ELF-1 (cell line): ENCODE measurements at regions not wholly inside any gene's neighbourhood (a gene's known extent, or its start where the extent isn't known, plus 50 kb on each side); places are given as distances from the start of the nearest gene placed in this dataset.
"Not testable (repeated sequence)": the region's sequence is repeated elsewhere in the genome, so short reads cannot be mapped to it uniquely, and the experiment has no call there.

ENCODE experiments used
- DNase-seq: peaks from one replicate; pipeline ENCODE4 v3.0.0-alpha.2; 2016; ENCODE audit warnings: low read depth, low spot score

DNA sequence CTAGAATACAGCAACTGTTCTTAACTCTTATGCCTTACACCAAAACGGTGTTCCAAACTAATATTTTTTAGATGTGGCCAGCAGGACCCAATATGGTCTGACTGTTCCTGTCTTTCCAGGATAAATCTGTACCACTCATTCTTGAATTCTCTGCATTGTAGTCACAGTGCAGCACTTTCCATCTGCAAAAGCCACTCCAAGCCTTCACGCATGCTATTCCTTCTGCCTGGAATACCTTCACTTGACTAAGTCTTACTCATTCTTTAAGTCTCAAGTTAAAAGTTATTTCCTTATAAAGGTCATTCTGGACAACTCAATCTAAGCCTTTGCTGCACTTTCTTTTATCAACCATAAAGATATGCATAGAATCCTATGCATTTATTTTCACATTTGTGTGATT lies 1194.5 kb downstream of the PLA2G4A start:
- no peak for DNase-seq

DNA sequence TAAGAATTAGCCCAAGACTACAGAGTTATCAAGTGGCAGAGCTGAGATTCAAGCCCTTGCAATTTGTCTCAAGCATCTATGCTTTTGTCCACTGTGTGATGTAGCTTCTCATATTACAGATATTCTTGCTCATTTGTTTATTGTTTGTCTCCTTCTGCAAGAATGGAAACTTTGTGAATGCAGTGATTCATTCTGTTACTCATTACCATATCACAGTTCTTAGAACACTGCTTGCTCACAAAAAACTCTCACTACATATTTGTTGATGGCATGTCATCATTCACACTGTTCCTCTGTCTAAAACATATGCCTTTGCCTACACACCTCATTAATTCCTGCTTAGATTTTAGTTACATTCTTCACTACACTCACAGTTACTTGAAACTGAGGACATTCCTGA lies 1198.9 kb downstream of the PLA2G4A start:
- DNase-seq, result no peak

DNA sequence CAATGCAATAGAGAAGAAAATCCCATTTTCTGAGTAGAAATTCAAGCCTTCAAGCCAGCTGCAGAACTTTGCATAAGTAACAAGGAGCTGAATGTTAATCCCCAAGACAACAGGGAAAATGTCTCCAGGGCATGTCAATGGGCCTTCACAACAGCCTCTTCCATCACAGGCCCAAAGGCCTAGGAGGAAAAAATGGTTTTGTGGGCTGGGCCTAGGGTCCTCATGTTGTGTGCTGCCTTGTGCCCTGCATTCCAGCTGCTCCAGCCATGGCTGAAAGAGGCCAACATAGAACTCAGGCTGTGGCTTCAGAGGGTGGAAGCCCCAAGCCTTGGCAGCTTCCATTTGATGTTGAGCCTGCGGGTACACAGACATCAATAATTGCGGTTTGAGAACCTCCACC lies 1208.8 kb downstream of the PLA2G4A start:
- not testable (repeated sequence) for DNase-seq

DNA sequence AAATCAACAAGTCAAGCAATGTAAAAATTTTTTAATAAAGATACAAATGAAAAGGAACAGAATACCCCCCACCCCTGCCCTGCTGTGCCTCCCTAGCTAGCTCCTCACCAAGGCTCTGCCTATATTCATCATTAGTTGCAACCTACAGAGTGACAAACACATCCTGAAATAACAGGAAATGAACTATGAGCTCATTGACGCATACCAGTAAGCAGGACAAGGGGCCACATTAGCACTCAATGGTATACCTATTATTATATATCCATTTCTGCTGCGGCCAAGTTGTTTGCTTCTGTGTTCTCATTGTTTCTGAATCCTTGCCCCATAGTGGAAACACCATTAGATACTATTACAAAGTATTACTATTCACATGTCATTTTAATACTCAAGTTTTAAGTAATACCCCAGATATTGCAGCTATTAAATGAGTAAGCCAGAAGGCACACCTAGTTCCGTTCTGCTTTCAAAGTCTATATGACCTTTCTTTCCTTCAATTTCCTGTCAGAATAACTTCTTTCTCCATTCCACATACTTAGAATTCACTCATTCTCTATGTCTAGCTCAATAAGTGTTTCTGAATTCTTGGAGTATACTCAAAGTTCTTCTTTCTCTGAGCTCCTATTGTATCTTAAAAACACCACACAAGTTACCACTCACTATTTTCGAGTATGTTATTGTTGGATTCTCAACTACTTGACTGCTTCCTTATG lies 1214.9 kb downstream of the PLA2G4A start:
- DNase-seq, result no peak

DNA sequence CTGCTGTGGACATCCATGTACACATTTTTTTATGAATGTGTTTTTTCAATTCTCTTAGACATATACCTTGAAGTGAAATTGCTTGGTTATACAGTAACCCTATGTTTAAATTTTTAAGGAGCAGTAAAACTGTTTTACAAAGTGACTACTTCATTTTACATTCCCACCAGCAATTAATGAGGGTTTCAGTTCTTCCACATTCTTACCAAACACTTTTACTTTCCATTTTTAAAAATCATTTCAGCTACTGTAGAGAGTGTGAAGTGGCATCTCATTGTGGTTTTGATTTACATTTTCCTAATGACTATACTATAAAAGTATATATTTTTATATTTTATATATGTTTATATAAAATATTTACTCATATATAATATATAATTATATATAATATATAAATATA lies 1221.5 kb downstream of the PLA2G4A start:
- no peak for DNase-seq

DNA sequence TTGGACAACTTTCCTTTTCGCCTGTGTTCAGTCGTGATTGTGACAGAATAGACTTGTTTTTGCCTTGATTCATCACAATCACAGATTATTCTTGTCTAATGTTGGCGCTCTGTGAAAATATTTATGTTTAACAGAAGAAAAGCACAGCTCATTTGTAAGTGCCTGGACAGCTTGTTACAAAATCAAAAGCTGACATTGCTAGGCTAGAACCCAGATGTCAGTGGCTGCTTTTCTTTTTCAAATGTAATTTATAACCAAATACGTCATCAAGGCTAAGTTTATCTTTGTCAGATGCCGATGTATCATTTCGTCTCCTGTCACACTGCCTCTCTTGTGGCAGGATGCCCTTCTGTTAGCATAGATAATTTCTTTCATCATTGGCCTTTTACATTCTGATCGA lies 1227.3 kb downstream of the PLA2G4A start:
- no peak for DNase-seq

DNA sequence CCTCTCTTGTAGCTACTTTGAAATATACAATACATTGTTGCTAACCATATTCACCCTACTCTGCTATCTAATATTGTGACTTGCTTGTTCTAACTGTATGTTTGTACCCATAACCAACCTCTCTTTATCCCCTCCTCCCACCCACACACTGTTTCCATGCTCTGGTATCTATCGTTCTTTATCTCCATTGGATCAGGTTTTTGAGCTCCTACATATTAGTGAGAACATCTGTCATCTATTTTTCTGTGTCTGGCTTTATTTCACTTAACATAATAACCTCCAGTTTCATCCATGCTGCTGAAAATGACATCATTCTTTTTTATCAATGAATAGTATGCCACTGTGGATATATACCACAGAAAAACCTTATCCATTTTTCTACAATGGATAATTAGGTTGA lies 1230.1 kb downstream of the PLA2G4A start:
- no peak for DNase-seq

DNA sequence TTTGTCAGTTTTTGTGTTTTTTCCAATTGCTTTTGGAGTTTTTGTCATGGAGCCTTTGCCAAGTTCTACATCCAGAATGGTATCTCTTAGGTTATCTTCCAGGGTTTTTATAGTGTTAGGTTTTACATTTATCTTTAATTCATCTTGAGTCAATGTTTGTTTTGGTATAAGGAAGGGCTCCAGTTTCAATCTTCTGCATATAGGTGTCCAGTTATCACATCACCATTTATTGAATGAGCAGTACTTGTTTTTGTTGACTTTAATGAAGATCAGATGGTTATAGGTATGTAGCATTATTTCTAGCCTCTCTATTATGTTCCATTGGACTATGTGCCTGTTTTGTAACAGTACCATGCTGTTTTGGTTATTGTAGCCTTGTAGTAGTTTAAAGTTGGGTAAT lies 1233.1 kb downstream of the PLA2G4A start:
- no peak for DNase-seq

DNA sequence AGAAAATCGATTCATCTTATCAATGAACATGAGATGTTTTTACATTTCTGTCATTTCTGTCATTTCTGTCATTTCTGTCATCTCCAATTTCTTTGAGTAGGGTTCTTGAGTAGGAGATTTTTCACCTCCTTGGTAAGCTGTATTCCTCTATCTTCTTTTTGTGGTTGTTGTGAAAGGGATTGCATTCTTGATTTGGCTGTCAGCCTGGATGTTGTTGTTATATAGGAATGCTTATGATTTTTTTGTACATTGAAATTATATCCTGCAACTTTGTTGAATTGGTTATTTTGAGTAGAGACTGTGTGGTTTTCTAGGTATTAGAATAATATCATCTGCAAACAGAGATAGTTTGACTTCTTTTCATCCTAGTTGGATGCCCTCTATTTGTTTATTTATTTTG lies 1233.7 kb downstream of the PLA2G4A start:
- no peak for DNase-seq

DNA sequence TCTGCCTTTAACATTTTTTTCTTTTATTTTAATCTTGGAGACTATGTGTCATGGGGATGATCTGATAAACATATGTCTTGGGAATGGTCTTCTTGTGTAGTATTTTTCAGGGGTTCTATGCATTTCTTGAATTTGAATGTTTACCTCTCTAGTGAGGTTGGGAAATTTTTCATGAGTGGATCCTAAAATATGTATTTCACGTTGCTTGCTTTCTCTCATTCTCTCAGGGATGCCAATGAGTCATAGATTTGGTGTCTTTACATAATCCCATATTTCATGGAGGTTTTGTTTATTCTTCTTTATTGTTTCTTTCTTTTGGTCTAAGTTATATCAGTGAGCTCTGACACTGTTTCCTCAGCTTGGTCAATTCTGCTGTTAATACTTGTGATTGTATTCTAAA lies 1237.2 kb downstream of the PLA2G4A start:
- DNase-seq, result no peak

DNA sequence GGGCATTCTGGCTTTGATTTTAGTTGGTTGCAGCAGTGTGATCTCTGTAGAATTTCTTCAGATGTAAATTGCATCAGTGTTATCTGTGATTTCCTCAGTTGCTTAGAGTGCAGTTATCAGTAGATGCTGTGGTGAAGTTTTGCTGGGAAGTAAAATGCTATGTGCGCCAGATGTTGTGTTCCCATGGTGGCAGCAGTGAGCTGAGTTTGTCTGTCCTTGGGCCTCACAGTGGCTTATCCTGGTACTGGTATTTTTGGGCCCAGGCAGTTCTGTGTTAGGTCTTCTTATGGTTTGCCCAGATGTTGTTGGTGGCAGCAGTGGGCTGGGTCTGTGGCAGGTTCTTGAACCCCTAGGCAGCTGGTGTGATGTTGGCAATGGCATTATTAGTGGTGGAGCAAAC lies 1242.1 kb downstream of the PLA2G4A start:
- peak; percentile 14 for DNase-seq

DNA sequence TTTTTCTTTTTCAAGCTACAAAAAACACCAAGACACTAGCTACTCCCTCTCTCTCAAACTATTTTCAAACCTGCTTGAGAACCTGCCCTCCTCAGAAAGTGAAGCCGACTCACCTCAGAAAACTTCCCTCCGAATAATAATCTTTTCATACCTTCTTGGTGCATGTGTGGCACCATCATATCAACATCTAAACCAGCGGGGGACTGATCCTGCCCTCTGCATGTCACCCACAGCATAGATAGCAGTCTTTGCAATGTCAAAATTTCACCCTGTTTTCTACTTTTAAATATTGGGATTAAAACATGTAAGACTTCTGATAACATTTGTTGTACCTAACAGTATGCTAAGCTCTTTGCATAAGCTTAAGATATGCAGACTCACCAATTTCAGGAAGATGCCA lies 1260.3 kb downstream of the PLA2G4A start:
- no peak for DNase-seq

DNA sequence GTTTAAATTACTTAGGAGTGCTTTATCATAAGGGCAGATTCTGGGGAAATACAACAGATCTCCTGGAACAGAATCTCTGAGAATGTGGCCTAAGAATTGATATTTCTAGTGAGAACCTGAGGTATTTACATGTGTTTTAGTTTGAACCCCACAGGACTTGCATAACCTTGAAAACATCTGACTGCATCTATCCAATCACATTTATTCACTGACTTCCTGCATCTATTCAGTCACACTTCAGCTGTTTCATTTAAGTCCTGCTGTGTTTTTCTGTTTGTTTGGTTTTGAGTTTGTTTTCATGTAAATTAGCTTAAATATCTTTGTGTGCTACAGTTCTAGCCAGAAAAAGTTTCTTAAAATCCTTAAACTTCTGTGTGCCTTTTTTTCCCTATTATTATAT lies 1260.7 kb downstream of the PLA2G4A start:
- DNase-seq, result no peak

DNA sequence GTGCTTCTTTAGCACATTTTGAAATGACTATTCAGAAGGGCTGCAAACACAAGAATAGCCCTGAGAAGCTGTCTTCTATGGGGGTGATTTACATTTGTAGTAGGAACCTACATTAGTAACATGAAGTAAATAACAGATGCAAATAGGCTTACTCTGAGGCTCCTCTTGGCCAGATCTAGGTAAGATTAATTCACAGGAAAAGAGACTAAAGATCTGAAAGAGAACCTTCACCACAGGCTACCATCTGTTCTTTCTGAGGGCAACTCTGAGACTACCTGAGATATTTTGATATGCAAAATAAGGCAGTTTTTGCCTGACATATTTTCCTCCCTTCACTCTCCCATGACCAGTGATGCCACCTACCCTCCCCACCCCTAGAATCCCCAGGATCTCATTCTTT lies 1267.8 kb downstream of the PLA2G4A start:
- no peak for DNase-seq

DNA sequence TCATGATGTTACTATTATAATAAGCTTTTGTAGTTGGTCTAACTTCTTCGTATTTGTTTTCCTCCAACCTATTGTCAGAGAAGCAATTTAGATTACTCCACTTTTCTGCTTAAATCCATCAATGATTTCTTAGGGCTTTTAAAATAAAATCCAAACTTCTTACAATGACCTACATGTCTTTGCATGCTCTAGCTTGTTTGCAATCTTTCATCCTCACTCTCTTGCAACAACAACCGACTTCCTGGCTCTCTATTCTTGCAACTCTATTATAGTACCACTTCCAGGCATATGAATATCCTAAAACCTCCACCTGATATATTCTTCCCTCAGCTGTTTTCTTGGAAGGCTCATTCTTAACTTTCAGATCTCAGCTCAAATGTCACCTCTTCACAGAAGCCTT lies 1288.7 kb downstream of the PLA2G4A start:
- no peak for DNase-seq

DNA sequence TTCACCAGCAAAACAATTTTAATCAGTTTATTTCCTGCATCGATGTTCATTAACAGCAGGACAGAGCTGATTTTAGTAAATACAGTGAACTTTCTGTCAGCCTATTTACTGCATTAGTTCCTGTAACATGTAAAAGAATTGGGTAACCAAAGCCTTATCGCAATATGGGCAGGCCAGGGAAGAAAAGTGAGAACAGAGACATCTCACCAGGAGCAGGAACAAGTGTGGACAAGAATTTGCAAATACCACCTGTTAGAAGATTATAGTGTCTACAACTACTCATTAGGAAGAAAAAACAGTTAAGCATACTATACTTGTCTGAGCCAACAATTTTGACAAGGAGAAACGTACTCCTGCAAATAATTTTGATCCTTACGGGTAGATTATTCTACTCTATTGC lies 1293.9 kb downstream of the PLA2G4A start:
- no peak for DNase-seq

DNA sequence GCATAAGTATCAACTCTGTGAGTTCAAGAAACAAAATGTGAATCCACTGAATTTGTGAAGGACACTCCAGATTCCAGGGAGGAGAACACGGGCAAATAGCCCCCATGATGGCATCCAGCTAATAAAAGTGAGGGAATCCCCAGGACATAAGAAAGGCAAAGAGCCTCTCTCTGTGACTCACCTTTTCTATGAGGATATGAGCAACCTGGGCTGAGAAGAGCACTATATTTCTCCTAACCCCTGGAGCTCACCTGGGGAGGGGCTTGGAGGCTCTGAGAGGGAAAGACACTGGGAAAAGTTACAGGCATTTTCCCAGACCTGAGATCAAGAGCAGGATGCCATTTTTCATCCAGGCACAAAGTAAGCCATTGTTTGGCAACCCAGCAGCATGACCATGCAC lies 1298.8 kb downstream of the PLA2G4A start:
- DNase-seq, result no peak

DNA sequence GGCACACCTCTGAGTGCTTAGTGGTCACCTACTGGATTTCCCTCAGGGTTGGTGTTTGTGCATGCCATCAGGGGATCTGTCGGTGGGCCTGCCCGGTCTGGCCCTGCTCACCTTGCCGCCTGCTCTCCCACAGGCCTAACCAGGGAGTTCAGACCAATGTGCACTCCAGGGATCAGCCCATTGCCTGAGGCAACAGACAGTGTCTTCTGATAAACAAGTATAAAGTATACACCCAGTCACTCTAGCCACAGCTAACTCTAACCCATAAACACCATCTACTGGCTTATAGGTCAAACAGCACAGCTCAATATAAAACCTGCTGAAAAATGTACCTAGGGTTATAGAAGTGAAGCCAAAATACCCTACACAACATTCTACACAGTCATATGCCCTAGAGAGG lies 1300.0 kb downstream of the PLA2G4A start:
- DNase-seq, result peak; percentile 24

DNA sequence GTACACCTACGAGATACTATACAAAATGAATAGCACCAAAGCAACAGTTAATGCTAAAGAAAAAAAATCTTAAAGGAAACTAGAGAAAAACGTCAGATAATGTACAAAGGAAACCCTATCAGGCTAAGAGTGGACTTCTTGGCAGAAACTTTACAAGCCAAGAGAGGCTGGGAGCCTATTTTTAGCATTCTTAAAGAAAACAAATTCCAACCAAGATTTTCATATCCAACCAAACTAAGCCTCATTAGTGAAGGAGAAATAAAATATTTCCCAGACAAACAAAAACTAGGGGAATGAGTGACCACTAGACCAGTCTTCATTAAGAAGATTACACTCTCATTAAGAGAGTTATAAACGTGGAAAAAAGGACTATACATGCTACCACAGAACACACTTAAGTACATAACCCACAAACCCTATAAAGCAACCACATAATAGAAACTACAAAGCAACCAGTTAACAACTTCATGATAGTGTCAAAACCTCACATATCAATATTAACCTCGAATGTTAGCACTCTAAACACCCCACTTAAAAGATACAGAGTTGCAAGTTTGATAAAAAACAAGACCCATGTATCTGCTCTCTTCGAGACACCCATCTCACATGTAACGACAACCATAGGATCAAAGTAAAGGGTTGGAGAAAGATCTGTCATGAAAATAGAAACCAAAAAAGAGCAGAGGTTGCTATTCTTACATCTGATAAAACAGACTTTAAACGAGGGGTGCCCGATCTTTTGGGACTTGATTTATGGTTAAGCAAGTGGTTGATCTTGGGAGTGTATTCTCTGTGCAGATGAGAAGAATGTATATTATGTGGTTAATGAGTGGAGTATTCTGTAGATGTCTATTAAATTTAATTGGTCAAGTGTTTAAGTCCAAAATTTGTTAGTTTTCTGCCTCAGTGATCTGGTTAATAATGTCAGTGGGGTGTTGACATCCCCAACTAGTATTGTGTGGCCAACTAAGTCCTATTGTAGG lies 1301.4 kb downstream of the PLA2G4A start:
- no peak for DNase-seq

DNA sequence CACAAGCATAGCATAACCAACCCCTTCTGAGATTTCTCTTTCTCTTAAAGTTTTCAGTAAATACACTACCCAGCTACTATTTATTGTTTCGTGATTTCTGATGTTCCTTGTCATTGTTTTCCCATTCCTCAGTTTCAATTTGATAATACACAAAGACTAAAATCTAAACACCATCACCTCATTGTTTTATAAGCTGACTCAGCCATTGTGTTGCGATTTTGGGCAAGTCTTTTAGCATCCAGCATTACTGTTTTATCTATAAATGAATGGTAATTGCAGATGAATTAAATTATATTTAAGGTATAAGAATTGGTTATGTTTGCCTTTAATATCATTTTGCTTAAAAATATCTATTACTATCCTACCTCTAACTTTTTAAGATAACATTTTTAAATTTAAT lies 1308.5 kb downstream of the PLA2G4A start:
- no peak for DNase-seq

DNA sequence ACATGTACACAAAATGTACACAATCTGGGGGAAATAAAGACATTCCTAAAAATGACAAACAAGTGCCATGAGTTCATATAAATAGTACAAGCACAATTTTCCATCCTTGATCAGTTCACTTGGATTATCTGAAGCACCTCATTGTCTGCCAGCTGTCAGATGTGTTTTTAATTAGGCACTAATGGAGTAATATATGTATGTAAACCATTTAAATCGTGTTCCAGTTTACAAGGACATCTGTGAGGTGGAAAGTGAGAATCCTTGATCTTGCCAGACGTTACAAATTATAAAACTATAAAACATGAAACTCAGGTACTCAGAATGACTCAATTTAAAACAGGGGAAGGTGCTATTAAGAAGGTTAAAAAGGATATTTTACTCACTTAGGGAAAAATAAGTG lies 1312.2 kb downstream of the PLA2G4A start:
- no peak for DNase-seq

DNA sequence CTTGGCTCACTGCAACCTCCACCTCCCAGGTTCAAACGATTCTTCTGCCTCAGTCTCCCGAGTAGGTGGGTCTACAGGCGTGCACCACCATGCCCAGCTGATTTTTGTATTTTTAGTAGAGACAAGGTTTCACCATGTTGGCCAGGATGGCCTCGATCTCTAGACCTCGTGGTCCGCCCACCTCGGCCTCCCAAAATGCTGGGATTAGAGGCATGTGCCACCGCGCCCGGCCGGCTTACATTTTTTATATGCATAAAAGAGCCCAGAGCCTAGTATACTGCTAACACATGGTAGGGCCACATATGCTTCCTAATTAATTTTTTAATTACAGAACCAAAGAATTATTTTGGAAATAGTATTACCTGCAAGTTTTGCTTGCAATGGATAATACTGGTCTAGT lies 1325.4 kb downstream of the PLA2G4A start:
- no peak for DNase-seq

DNA sequence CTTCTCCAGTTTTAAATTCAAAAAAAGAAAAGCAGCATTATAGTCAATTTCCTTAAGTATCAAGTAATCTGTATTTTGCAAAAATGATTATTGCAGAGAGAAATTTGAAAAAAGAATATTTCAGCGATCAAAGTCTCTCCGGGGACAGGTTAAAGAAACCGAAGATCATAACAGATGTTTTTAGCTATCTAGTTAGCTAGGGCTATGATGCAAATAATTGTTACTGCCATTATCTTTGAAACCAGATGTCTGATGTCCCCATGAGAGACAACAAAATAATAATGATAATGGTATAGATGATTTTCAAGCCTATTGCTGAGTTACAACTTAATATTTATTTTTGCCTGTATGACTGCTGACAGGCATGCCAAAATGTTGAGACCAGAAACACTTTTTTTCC lies 1326.0 kb downstream of the PLA2G4A start:
- DNase-seq, result no peak
